CD14-positive monocyte (primary cell): ENCODE measurements at regions not wholly inside any gene's neighbourhood (a gene's known extent, or its start where the extent isn't known, plus 50 kb on each side); places are given as distances from the start of the nearest gene placed in this dataset.
A peak's percentile ranks its signal among the peaks of the same experiment; 100 is the strongest.

ENCODE experiments used
- DNase-seq, 3 donors: peaks; one replicate each; pipeline ENCODE4 v3.0.0-alpha.2; 2011 to 2022
- H2AFZ ChIP-seq: 2 replicates; pipeline ENCODE4 v1.6.0; 2012; ENCODE audit warnings: mild to moderate bottlenecking, low read depth, low read length, inconsistent platforms; ENCODE audit not compliant: insufficient read depth, poor library complexity, severe bottlenecking
- H3K27ac ChIP-seq, 2 donors: 1 replicate in 1 of 2; 2 replicates in 1 of 2; pipeline ENCODE4 v1.5.1; 2012 to 2013; ENCODE audit warnings: low read length in 2 of 2, control low read depth in 1 of 2, inconsistent platforms in 1 of 2, low read depth in 1 of 2, mild to moderate bottlenecking in 1 of 2
- H3K27me3 ChIP-seq, 2 donors: one replicate each; pipeline versions ENCODE4 v1.6.0 to v1.6.1; 2011 to 2013; ENCODE audit warnings: low read length in 2 of 2; ENCODE audit not compliant: control insufficient read depth in 2 of 2, insufficient read depth in 2 of 2
- H3K36me3 ChIP-seq, 2 donors: replicated peaks in 1 of 2; 1 replicate in 1 of 2; 2 replicates in 1 of 2; pipeline versions ENCODE4 v1.5.1 to v1.6.1; 2012 to 2013; ENCODE audit warnings: low read length in 2 of 2, control low read depth in 1 of 2, inconsistent platforms in 1 of 2, mild to moderate bottlenecking in 1 of 2; ENCODE audit not compliant: insufficient read depth in 2 of 2, control insufficient read depth in 1 of 2
- H3K4me1 ChIP-seq, 2 donors: 1 replicate in 1 of 2; 2 replicates in 1 of 2; pipeline versions ENCODE4 v1.5.1 to v1.6.1; 2012 to 2013; ENCODE audit warnings: low read length in 2 of 2, control low read depth in 1 of 2, inconsistent platforms in 1 of 2, mild to moderate bottlenecking in 1 of 2, moderate library complexity in 1 of 2; ENCODE audit not compliant: insufficient read depth in 2 of 2, control insufficient read depth in 1 of 2
- H3K4me2 ChIP-seq: replicated peaks from 2 replicates; pipeline ENCODE3; 2012; ENCODE audit warnings: low read length, moderate library complexity, mild to moderate bottlenecking; ENCODE audit not compliant: poor library complexity, severe bottlenecking; ENCODE audit errors: extremely low read depth
- H3K4me3 ChIP-seq, 3 experiments: fragments of 200-600 bp in 1 of 3; sonication (generic) in 1 of 3; replicated peaks in 1 of 3; 1 replicate in 2 of 3; 2 replicates in 1 of 3; pipeline ENCODE4 v1.5.1; 2011 to 2013; ENCODE audit warnings: low read length in 3 of 3, mild to moderate bottlenecking in 3 of 3, control low read depth in 2 of 3, low read depth in 2 of 3, inconsistent platforms in 1 of 3, moderate library complexity in 1 of 3
- H3K79me2 ChIP-seq: 2 replicates; pipeline ENCODE4 v1.6.0; 2012; ENCODE audit warnings: mild to moderate bottlenecking, control low read depth, inconsistent platforms, low read length, moderate library complexity; ENCODE audit not compliant: insufficient read depth
- H3K9ac ChIP-seq: 2 replicates; pipeline ENCODE4 v1.6.0; 2017; ENCODE audit warnings: low read length, mild to moderate bottlenecking; ENCODE audit not compliant: insufficient read depth, poor library complexity, severe bottlenecking
- H3K9me3 ChIP-seq, 2 donors: replicated peaks in 1 of 2; 1 replicate in 1 of 2; 2 replicates in 1 of 2; pipeline versions ENCODE4 v1.5.1 to v1.6.1; 2012 to 2013; ENCODE audit warnings: low read length in 2 of 2, control low read depth in 1 of 2; ENCODE audit not compliant: control insufficient read depth in 1 of 2, insufficient read depth in 1 of 2
- H4K20me1 ChIP-seq: 2 replicates; pipeline ENCODE4 v1.6.0; 2012; ENCODE audit warnings: mild to moderate bottlenecking, low read length, control low read depth, moderate library complexity; ENCODE audit not compliant: insufficient read depth
- H3K27ac Mint-ChIP-seq, 7 donors: one replicate each; pipeline ENCODE4 v1.8.0; 2020; ENCODE audit warnings: mild to moderate bottlenecking in 7 of 7, mixed read lengths in 7 of 7, moderate library complexity in 6 of 7, inconsistent platforms in 2 of 7
- H3K27me3 Mint-ChIP-seq, 3 donors: one replicate each; pipeline ENCODE4 v1.8.0; 2021 to 2022; ENCODE audit warnings: low read depth in 3 of 3, mild to moderate bottlenecking in 3 of 3, mixed read lengths in 3 of 3, moderate library complexity in 3 of 3, inconsistent platforms in 1 of 3
- H3K36me3 Mint-ChIP-seq, 2 donors: one replicate each; pipeline ENCODE4 v1.8.0; 2020; ENCODE audit warnings: mixed read lengths in 2 of 2, inconsistent platforms in 1 of 2, mild to moderate bottlenecking in 1 of 2
- H3K4me1 Mint-ChIP-seq: one replicate; pipeline ENCODE4 v1.8.0; 2020; ENCODE audit warnings: mild to moderate bottlenecking, mixed read lengths
- H3K4me3 Mint-ChIP-seq, 2 donors: one replicate each; pipeline ENCODE4 v1.8.0; 2020; ENCODE audit warnings: mild to moderate bottlenecking in 2 of 2, mixed read lengths in 2 of 2, moderate library complexity in 1 of 2
- H3K9me3 Mint-ChIP-seq, 7 donors: one replicate each; pipeline ENCODE4 v1.8.0; 2020 to 2022; ENCODE audit warnings: mixed read lengths in 7 of 7, mild to moderate bottlenecking in 6 of 7, moderate library complexity in 6 of 7, inconsistent platforms in 2 of 7
- WGBS: methylation state at CpG from one replicate; pipeline ENCODE4 v1.1.5; 2013; ENCODE audit warnings: missing lambda C conversion rate; ENCODE audit not compliant: insufficient coverage; 5-methylcytosine and 5-hydroxymethylcytosine counted together
- intact Hi-C, 2 donors: fragments of 100-400 bp; cut with micrococcal nuclease; formaldehyde crosslinking; loops; one replicate each; pipeline versions ENCODE4 v1.15.0 to v1.15.1; 2023
- TF ChIP-seq, protein P1 (sequence below): fragments of 200-600 bp; IDR thresholded peaks from one replicate; pipeline ENCODE4 v1.8.0; 2022; ENCODE audit warnings: antibody characterized with exemption, mild to moderate bottlenecking

DNA sequence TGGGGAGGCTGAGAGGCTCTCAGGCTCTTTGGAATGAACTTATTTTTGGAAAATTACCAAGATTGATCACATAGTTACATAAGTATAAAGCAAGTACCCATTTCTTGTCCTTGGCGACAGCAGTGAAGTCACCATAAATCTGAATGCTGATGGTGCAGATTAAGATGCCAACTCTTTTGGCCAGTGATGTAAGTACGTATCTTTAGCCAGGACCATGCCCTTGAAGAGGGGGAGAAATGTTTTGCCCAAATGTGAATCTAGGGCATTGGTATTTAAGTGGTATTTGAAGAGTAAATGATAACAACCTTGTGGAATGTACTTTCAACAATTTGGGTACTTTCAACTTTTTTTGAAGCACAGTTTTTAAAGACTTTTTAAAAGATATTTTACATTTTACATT is 68.2 kb upstream of the RAD23B start:
- Histone ChIP-seq H3K4me1 (peaks cover 16 to 25% of the 10 kb centered on the region in 2 donors), H2AFZ (no peak overlapping the region), H3K4me3 (no peak overlapping the region), H3K4me2 (no peak overlapping the region), H3K36me3 (no peaks in the 10 kb centered on the region), H3K9ac (no peak overlapping the region), H3K79me2 (no peaks in the 10 kb centered on the region), H3K27ac (no peak overlapping the region), H4K20me1 (no peaks in the 10 kb centered on the region), H3K9me3 (no peaks in the 10 kb centered on the region), H3K27me3 (no peaks in the 10 kb centered on the region)
- H3K27ac Mint-ChIP-seq: no peak overlapping the region
- peaks cover 0 to 9% (median 1%) of the 10 kb centered on the region in 3 donors for H3K27me3 Mint-ChIP-seq
- peaks cover 0 to 3% (median 2%) of the 10 kb centered on the region in 7 donors for H3K9me3 Mint-ChIP-seq
- no peak overlapping the region for H3K4me3 Mint-ChIP-seq
- whole genome bisulfite sequencing: 100% methylated on average over 2 of the region's 2 CpGs
- peaks cover 31% of the 10 kb centered on the region for H3K4me1 Mint-ChIP-seq
- intact Hi-C loops: loop anchor here in 1 of 2 donors (5.0 kb wide), 1 partner anchor 67 kb away; the partner anchor contains the start of gene RAD23B
- TF ChIP-seq, protein P1, sequence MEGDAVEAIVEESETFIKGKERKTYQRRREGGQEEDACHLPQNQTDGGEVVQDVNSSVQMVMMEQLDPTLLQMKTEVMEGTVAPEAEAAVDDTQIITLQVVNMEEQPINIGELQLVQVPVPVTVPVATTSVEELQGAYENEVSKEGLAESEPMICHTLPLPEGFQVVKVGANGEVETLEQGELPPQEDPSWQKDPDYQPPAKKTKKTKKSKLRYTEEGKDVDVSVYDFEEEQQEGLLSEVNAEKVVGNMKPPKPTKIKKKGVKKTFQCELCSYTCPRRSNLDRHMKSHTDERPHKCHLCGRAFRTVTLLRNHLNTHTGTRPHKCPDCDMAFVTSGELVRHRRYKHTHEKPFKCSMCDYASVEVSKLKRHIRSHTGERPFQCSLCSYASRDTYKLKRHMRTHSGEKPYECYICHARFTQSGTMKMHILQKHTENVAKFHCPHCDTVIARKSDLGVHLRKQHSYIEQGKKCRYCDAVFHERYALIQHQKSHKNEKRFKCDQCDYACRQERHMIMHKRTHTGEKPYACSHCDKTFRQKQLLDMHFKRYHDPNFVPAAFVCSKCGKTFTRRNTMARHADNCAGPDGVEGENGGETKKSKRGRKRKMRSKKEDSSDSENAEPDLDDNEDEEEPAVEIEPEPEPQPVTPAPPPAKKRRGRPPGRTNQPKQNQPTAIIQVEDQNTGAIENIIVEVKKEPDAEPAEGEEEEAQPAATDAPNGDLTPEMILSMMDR: no peak
- no peak for DNase-seq
- no peaks in the 10 kb centered on the region for H3K36me3 Mint-ChIP-seq

DNA sequence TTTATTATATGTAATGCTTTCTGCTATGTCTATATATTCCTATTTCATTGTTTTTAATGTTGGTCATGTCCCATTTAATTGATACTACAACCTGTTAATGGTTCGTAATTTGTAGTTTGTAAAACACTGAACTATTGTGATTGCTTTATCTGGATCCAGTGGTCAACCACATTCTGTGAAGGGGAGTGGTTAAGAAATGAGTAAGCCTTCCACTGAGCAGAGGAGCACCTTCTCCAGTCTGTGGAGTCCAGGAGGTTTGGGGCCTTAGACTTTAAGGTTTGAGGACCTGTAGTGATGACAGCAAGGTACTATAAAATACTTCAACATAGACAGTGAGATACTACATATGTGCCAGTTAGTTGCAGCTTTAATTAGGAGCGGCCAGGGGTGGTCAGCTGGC is 67.7 kb upstream of the RAD23B start:
- Histone ChIP-seq H3K27ac (no peak overlapping the region), H3K9me3 (no peaks in the 10 kb centered on the region), H2AFZ (no peak overlapping the region), H3K4me1 (peaks cover 16 to 25% of the 10 kb centered on the region in 2 donors), H3K4me2 (no peak overlapping the region), H3K9ac (no peak overlapping the region), H3K79me2 (no peaks in the 10 kb centered on the region), H4K20me1 (no peaks in the 10 kb centered on the region), H3K36me3 (no peaks in the 10 kb centered on the region), H3K27me3 (no peaks in the 10 kb centered on the region), H3K4me3 (no peak overlapping the region)
- H3K36me3 Mint-ChIP-seq: no peaks in the 10 kb centered on the region
- H3K27ac Mint-ChIP-seq: peak overlapping the region in 1 of 7 donors; percentile 22
- TF ChIP-seq, protein P1: no peak
- peaks cover 0 to 3% (median 2%) of the 10 kb centered on the region in 7 donors for H3K9me3 Mint-ChIP-seq
- no peak for DNase-seq
- no CpG with 5 or more reads among the region's 2 CpGs for WGBS
- intact Hi-C loops: loop anchor here in 1 of 2 donors (5.0 kb wide), 1 partner anchor 67 kb away; the partner anchor contains the start of gene RAD23B
- H3K27me3 Mint-ChIP-seq: peaks cover 0 to 9% (median 1%) of the 10 kb centered on the region in 3 donors
- H3K4me1 Mint-ChIP-seq: peaks cover 31% of the 10 kb centered on the region
- H3K4me3 Mint-ChIP-seq: no peak overlapping the region
